ENCODE measurements at regions not wholly inside any gene's neighbourhood (a gene's known extent, or its start where the extent isn't known, plus 50 kb on each side); places are given as distances from the start of the nearest gene placed in this dataset.

GRCh38 chr12:114780746-114781399, 96.9 kb upstream of the TBX3 start:
- no peak for TF ChIP-seq CTCF (IDR thresholded peaks at IDR 0.05; ENCODE audit: low read depth, low read length)
- no peak for TF ChIP-seq POLR2A (IDR thresholded peaks at IDR 0.05; ENCODE audit: extremely low read depth, insufficient read length)
- no peak for TF ChIP-seq MAX (IDR thresholded peaks at IDR 0.05; ENCODE audit: low read depth, low read length)
- TF ChIP-seq MYC (IDR thresholded peaks at IDR 0.05; ENCODE audit: low read depth, low read length) = no peak
